HepG2 (cell line): ENCODE measurements at regions not wholly inside any gene's neighbourhood (a gene's known extent, or its start where the extent isn't known, plus 50 kb on each side); places are given as distances from the start of the nearest gene placed in this dataset.
A peak's percentile ranks its signal among the peaks of the same experiment; 100 is the strongest.

Experiments used
- HDAC2 ChIP-seq: sonication (generic); formaldehyde crosslinking; IDR thresholded peaks from 2 replicates; pipeline ENCODE4 v1.4.0; 2020; ENCODE audit warnings: missing genetic modification reagents
- KAT8 ChIP-seq: IDR thresholded peaks from 2 replicates; pipeline ENCODE4 v1.6.1; 2016; ENCODE audit warnings: missing genetic modification reagents, missing compliant biosample characterization
- MXD4 ChIP-seq: IDR thresholded peaks from 2 replicates; pipeline ENCODE4 v1.6.1; 2016; ENCODE audit warnings: mild to moderate bottlenecking, missing biosample characterization, missing genetic modification reagents
- PHF5A ChIP-seq: IDR thresholded peaks from one replicate; pipeline ENCODE4 v1.6.1; 2018; ENCODE audit warnings: low read depth, missing genetic modification reagents; ENCODE audit not compliant: unreplicated experiment
- POGK ChIP-seq: sonication (generic); formaldehyde crosslinking; conservative IDR thresholded peaks from 2 replicates; pipeline ENCODE4 v1.8.0; 2022; ENCODE audit warnings: mild to moderate bottlenecking, moderate library complexity, missing genetic modification reagents
- REST ChIP-seq, 2 experiments: IDR thresholded peaks; 2 replicates each; pipeline ENCODE4 v1.6.1; 2011 to 2012; ENCODE audit warnings: low read length in 2 of 2, borderline replicate concordance in 1 of 2, low read depth in 1 of 2, mild to moderate bottlenecking in 1 of 2, moderate library complexity in 1 of 2
- SMAD1 ChIP-seq: sonication (generic); formaldehyde crosslinking; IDR thresholded peaks from 2 replicates; pipeline ENCODE4 v1.4.0; 2020; ENCODE audit warnings: missing genetic modification reagents, low read depth, mild to moderate bottlenecking, borderline replicate concordance
- SMC3 ChIP-seq: IDR thresholded peaks from 2 replicates; pipeline ENCODE4 v1.6.1; 2011; ENCODE audit warnings: low read length, improper control_type of control experiment
- TBX2 ChIP-seq: sonication (generic); formaldehyde crosslinking; IDR thresholded peaks from 2 replicates; pipeline ENCODE4 v1.5.0; 2020; ENCODE audit warnings: missing genetic modification reagents, mild to moderate bottlenecking, borderline replicate concordance
- THYN1 ChIP-seq: sonication (generic); formaldehyde crosslinking; IDR thresholded peaks from 2 replicates; pipeline ENCODE4 v1.8.1; 2023; ENCODE audit warnings: low read depth, mild to moderate bottlenecking, moderate library complexity, missing genetic modification reagents, borderline replicate concordance
- TOPORS ChIP-seq: sonication (generic); formaldehyde crosslinking; IDR thresholded peaks from 2 replicates; pipeline ENCODE4 v1.8.0; 2023; ENCODE audit warnings: mild to moderate bottlenecking, missing genetic modification reagents
- U2AF2 ChIP-seq: fragments of 200-400 bp; formaldehyde crosslinking; IDR thresholded peaks from 2 replicates; pipeline ENCODE4 v1.6.1; 2017; ENCODE audit warnings: low read depth, mild to moderate bottlenecking, low read length
- ZNF230 ChIP-seq: sonication (generic); formaldehyde crosslinking; IDR thresholded peaks from 2 replicates; pipeline ENCODE4 v1.4.0; 2020; ENCODE audit warnings: mild to moderate bottlenecking, missing genetic modification reagents
- ZNF292 ChIP-seq: sonication (generic); formaldehyde crosslinking; IDR thresholded peaks from 2 replicates; pipeline ENCODE4 v1.8.1; 2022; ENCODE audit warnings: mild to moderate bottlenecking, low read depth, missing genetic modification reagents, borderline replicate concordance
- ZNF329 ChIP-seq: sonication (generic); formaldehyde crosslinking; IDR thresholded peaks from 2 replicates; pipeline ENCODE4 v1.9.0; 2021; ENCODE audit warnings: low read depth, mild to moderate bottlenecking, missing genetic modification reagents
- ZNF331 ChIP-seq: sonication (generic); formaldehyde crosslinking; IDR thresholded peaks from 2 replicates; pipeline ENCODE4 v1.4.0; 2020; ENCODE audit warnings: missing genetic modification reagents
- ZNF337 ChIP-seq: sonication (generic); formaldehyde crosslinking; IDR thresholded peaks from 2 replicates; pipeline ENCODE4 v1.5.1; 2020; ENCODE audit warnings: missing genetic modification reagents, low read depth, mild to moderate bottlenecking, borderline replicate concordance
- ZNF414 ChIP-seq: sonication (generic); formaldehyde crosslinking; IDR thresholded peaks from 2 replicates; pipeline ENCODE4 v1.5.0; 2020; ENCODE audit warnings: missing genetic modification reagents
- ZNF589 ChIP-seq: sonication (generic); formaldehyde crosslinking; conservative IDR thresholded peaks from 2 replicates; pipeline ENCODE4 v1.8.0; 2022; ENCODE audit warnings: mild to moderate bottlenecking, moderate library complexity, missing genetic modification reagents
- ZNF660 ChIP-seq: sonication (generic); formaldehyde crosslinking; IDR thresholded peaks from 2 replicates; pipeline ENCODE4 v1.5.1; 2020; ENCODE audit warnings: mild to moderate bottlenecking, low read depth, missing genetic modification reagents, borderline replicate concordance
- ZNF691 ChIP-seq: sonication (generic); formaldehyde crosslinking; IDR thresholded peaks from 2 replicates; pipeline ENCODE4 v1.4.0; 2020; ENCODE audit warnings: missing genetic modification reagents, low read depth, mild to moderate bottlenecking, borderline replicate concordance
- ZNF713 ChIP-seq: sonication (generic); formaldehyde crosslinking; IDR thresholded peaks from 2 replicates; pipeline ENCODE4 v1.4.0; 2020; ENCODE audit warnings: mild to moderate bottlenecking, missing genetic modification reagents

GRCh38 chr19:56934438-56935090 is 94.0 kb upstream of the PEG3 start (continued):
- no peak for TF ChIP-seq ZNF660 (CRISPR knock-in tag)
- no peak for TF ChIP-seq ZNF713
- 0 out of 2 replicates have a peak, but pooled peaks have one; percentile 35 for TF ChIP-seq ZNF230 (CRISPR knock-in tag)
- peak; percentile 82; the same call in 1 of the 2 replicates for TF ChIP-seq THYN1 (CRISPR knock-in tag)
- peak; percentile 99 for TF ChIP-seq ZNF331 (CRISPR knock-in tag)
- peak; percentile 95 for TF ChIP-seq PHF5A (CRISPR knock-in tag)
- TF ChIP-seq ZNF337 (CRISPR knock-in tag) = peak; percentile 83; the same call in 1 of the 2 replicates
- peak; percentile 100 for TF ChIP-seq HDAC2 (CRISPR knock-in tag)
- TF ChIP-seq MXD4 (CRISPR knock-in tag) = peak; percentile 78; the same call in 1 of the 2 replicates
- TF ChIP-seq REST (IDR thresholded peaks at IDR 0.05; ENCODE audit: borderline replicate concordance in 1 of 2, low read depth in 1 of 2, low read length in 2 of 2) = peak in 1 of 2 experiments; percentile 64; a peak in 1 of 4 replicates
- TF ChIP-seq POGK (CRISPR knock-in tag) = peak; percentile 75
- TF ChIP-seq ZNF414 = peak; percentile 96
- TF ChIP-seq U2AF2 = no peak
- peak; percentile 78 for TF ChIP-seq SMC3
- peak; percentile 89; the same call in 1 of the 2 replicates for TF ChIP-seq ZNF292 (CRISPR knock-in tag)
- TF ChIP-seq KAT8 = peak; percentile 87
- no peak for TF ChIP-seq ZNF329 (CRISPR knock-in tag)
- 0 out of 2 replicates have a peak, but pooled peaks have one; percentile 56 for TF ChIP-seq SMAD1 (CRISPR knock-in tag)
- TF ChIP-seq ZNF691 = peak; percentile 50; the same call in 1 of the 2 replicates
- peak; percentile 94; the same call in 1 of the 2 replicates for TF ChIP-seq ZNF589
- TF ChIP-seq TBX2 (CRISPR knock-in tag) = peak; percentile 98
- peak; percentile 89; the same call in 1 of the 2 replicates for TF ChIP-seq TOPORS (CRISPR knock-in tag)
